Fibroblast of skin of right quadriceps (primary cell): ENCODE measurements at regions not wholly inside any gene's neighbourhood (a gene's known extent, or its start where the extent isn't known, plus 50 kb on each side); places are given as distances from the start of the nearest gene placed in this dataset.
"Not testable (repeated sequence)": the region's sequence is repeated elsewhere in the genome, so short reads cannot be mapped to it uniquely, and the experiment has no call there.

Source experiments
- DNase-seq: peaks from one replicate; pipeline ENCODE4 v3.0.0-alpha.2; 2013

GRCh38 chr14:48333221-48333920, 658.0 kb upstream of the MDGA2 start:
- no peak for DNase-seq

GRCh38 chr14:48331421-48331820, 656.0 kb upstream of the MDGA2 start:
- DNase-seq: no peak

GRCh38 chr14:48325486-48325885, 650.1 kb upstream of the MDGA2 start:
- DNase-seq: no peak

- peak; percentile 0 for DNase-seq
Observed at GRCh38 chr14:48323665-48324064, 648.3 kb upstream of the MDGA2 start.

GRCh38 chr14:48319823-48320222, 644.4 kb upstream of the MDGA2 start:
- no peak for DNase-seq

- no peak for DNase-seq
Observed at GRCh38 chr14:48304729-48305128, 629.3 kb upstream of the MDGA2 start.

GRCh38 chr14:48289701-48290100, 614.3 kb upstream of the MDGA2 start:
- no peak for DNase-seq

GRCh38 chr14:48285217-48285616, 609.8 kb upstream of the MDGA2 start:
- DNase-seq: not testable (repeated sequence)

- DNase-seq: no peak
Observed at GRCh38 chr14:48275301-48275700, 599.9 kb upstream of the MDGA2 start.

GRCh38 chr14:48274826-48275225, 599.4 kb upstream of the MDGA2 start:
- no peak for DNase-seq

- not testable (repeated sequence) for DNase-seq
Observed at GRCh38 chr14:48267926-48268325, 592.5 kb upstream of the MDGA2 start.

- not testable (repeated sequence) for DNase-seq
Observed at GRCh38 chr14:48266201-48266600, 590.8 kb upstream of the MDGA2 start.

GRCh38 chr14:48261436-48261835, 586.0 kb upstream of the MDGA2 start:
- no peak for DNase-seq

GRCh38 chr14:48260394-48261295, 585.2 kb upstream of the MDGA2 start:
- DNase-seq: not testable (repeated sequence)

GRCh38 chr14:48259876-48260275, 584.5 kb upstream of the MDGA2 start:
- DNase-seq: not testable (repeated sequence)

GRCh38 chr14:48259232-48259631, 583.8 kb upstream of the MDGA2 start:
- DNase-seq: not testable (repeated sequence)

GRCh38 chr14:48258703-48259102, 583.3 kb upstream of the MDGA2 start:
- not testable (repeated sequence) for DNase-seq

- DNase-seq: no peak
Observed at GRCh38 chr14:48253020-48253419, 577.6 kb upstream of the MDGA2 start.

- no peak for DNase-seq
Observed at GRCh38 chr14:48251290-48251689, 575.9 kb upstream of the MDGA2 start.

GRCh38 chr14:48250575-48250974, 575.2 kb upstream of the MDGA2 start:
- no peak for DNase-seq

GRCh38 chr14:48247977-48248376, 572.6 kb upstream of the MDGA2 start:
- no peak for DNase-seq

GRCh38 chr14:48243900-48244299, 568.5 kb upstream of the MDGA2 start:
- DNase-seq: no peak

GRCh38 chr14:48229091-48229490, 553.7 kb upstream of the MDGA2 start:
- no peak for DNase-seq

GRCh38 chr14:48193893-48194292, 518.5 kb upstream of the MDGA2 start:
- no peak for DNase-seq
